Right lobe of liver (tissue), 4 donors: ENCODE measurements at regions not wholly inside any gene's neighbourhood (a gene's known extent, or its start where the extent isn't known, plus 50 kb on each side); places are given as distances from the start of the nearest gene placed in this dataset.

Experiments
- POLR2A ChIP-seq: fragments of 450-650 bp; IDR thresholded peaks from one replicate; pipeline ENCODE4 v1.6.1; 2017; ENCODE audit warnings: antibody characterized with exemption, mild to moderate bottlenecking
- TF ChIP-seq, protein P1 (sequence below), 4 donors: fragments of 200-600 bp in 3 of 4; fragments of 450-650 bp in 1 of 4; IDR thresholded peaks; one replicate each; pipeline versions ENCODE4 v1.5.1 to v1.8.0; 2016 to 2022; ENCODE audit warnings: antibody characterized with exemption in 4 of 4, mild to moderate bottlenecking in 2 of 4
- donor health status: DM: no; HTN: no; CAD: no.
- donor health status: DM: no; HTN: no; CAD: no.
- donor health status: DM: no; HTN: yes; CAD: no.

DNA sequence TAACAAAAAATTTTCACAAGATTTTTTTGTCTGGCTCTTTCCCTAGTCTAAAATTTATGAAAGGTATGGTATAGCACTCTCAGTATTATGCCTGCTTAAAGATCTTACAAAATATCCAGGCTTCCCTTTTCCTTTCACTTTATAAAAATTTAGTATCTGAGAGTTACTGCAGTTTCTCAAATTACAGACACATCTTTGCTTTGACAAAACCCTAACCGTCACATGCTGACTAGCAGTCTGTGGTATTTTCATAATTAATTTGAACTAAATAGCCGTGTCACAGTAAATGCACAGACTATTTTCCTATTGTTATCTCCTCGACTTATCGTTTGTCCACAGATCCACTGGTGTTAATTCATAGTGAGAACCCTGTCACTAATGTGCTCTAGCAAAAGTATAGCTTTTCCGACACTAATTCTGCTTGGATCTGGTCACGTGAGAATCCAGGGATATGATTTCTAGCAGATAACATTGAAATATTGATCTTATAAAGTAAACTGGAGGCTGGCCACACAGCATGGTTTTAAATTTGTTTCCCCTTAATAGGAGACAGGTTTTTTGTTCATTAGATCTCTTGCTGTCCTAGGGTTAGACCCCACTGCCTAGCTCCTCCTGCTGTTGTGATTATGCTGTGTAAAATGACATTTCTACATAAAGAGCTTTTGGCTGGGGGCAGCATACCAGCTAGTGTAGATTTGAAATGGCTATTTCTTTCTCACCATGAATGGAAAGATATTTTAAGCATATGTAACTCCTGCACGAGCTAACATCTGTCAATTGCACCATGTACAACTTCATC, 340.6 kb upstream of the SASH1 start:
- TF ChIP-seq, protein P1, sequence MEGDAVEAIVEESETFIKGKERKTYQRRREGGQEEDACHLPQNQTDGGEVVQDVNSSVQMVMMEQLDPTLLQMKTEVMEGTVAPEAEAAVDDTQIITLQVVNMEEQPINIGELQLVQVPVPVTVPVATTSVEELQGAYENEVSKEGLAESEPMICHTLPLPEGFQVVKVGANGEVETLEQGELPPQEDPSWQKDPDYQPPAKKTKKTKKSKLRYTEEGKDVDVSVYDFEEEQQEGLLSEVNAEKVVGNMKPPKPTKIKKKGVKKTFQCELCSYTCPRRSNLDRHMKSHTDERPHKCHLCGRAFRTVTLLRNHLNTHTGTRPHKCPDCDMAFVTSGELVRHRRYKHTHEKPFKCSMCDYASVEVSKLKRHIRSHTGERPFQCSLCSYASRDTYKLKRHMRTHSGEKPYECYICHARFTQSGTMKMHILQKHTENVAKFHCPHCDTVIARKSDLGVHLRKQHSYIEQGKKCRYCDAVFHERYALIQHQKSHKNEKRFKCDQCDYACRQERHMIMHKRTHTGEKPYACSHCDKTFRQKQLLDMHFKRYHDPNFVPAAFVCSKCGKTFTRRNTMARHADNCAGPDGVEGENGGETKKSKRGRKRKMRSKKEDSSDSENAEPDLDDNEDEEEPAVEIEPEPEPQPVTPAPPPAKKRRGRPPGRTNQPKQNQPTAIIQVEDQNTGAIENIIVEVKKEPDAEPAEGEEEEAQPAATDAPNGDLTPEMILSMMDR (IDR thresholded peaks at IDR 0.05), result no peak
- TF ChIP-seq POLR2A, result no peak
